ENCODE measurements at regions not wholly inside any gene's neighbourhood (a gene's known extent, or its start where the extent isn't known, plus 50 kb on each side); places are given as distances from the start of the nearest gene placed in this dataset.

GRCh38 chr22:47678048-47678447 lies 915.6 kb downstream of the TBC1D22A start:
- H3K4me3 ChIP-seq (ENCODE audit: low read depth, low read length) = no peak overlapping the region
- TF ChIP-seq CTCF (IDR thresholded peaks at IDR 0.05; ENCODE audit: low read depth, low read length) = no peak
- TF ChIP-seq MYC (IDR thresholded peaks at IDR 0.05; ENCODE audit: low read depth, low read length) = no peak
- no peak for TF ChIP-seq POLR2A (IDR thresholded peaks at IDR 0.05; ENCODE audit: extremely low read depth, insufficient read length)
- TF ChIP-seq MAX (IDR thresholded peaks at IDR 0.05; ENCODE audit: low read depth, low read length) = no peak
- DNase-seq (ENCODE audit: low read depth) = no peak

- no peak overlapping the region for H3K4me3 ChIP-seq (ENCODE audit: low read depth, low read length)
- no peak for TF ChIP-seq POLR2A (IDR thresholded peaks at IDR 0.05; ENCODE audit: extremely low read depth, insufficient read length)
- TF ChIP-seq MYC (IDR thresholded peaks at IDR 0.05; ENCODE audit: low read depth, low read length) = no peak
- TF ChIP-seq MAX (IDR thresholded peaks at IDR 0.05; ENCODE audit: low read depth, low read length) = no peak
- no peak for TF ChIP-seq CTCF (IDR thresholded peaks at IDR 0.05; ENCODE audit: low read depth, low read length)
Measured at GRCh38 chr22:47676685-47677084, 914.2 kb downstream of the TBC1D22A start.

GRCh38 chr22:47674600-47674999 lies 912.1 kb downstream of the TBC1D22A start:
- no peak overlapping the region for H3K4me3 ChIP-seq (ENCODE audit: low read depth, low read length)
- TF ChIP-seq MAX (IDR thresholded peaks at IDR 0.05; ENCODE audit: low read depth, low read length) (no peak), POLR2A (IDR thresholded peaks at IDR 0.05; ENCODE audit: extremely low read depth, insufficient read length) (no peak), MYC (IDR thresholded peaks at IDR 0.05; ENCODE audit: low read depth, low read length) (no peak), CTCF (IDR thresholded peaks at IDR 0.05; ENCODE audit: low read depth, low read length) (no peak)
- DNase-seq (ENCODE audit: low read depth) = no peak

More at GRCh38 chr22:47676685-47677084, 914.2 kb downstream of the TBC1D22A start:
- no peak for DNase-seq (ENCODE audit: low read depth)

GRCh38 chr22:47673557-47673956 lies 911.1 kb downstream of the TBC1D22A start:
- no peak for DNase-seq (ENCODE audit: low read depth)
- H3K4me3 ChIP-seq (ENCODE audit: low read depth, low read length) = no peak overlapping the region
- TF ChIP-seq POLR2A (IDR thresholded peaks at IDR 0.05; ENCODE audit: extremely low read depth, insufficient read length) (no peak), CTCF (IDR thresholded peaks at IDR 0.05; ENCODE audit: low read depth, low read length) (no peak), MAX (IDR thresholded peaks at IDR 0.05; ENCODE audit: low read depth, low read length) (no peak), MYC (IDR thresholded peaks at IDR 0.05; ENCODE audit: low read depth, low read length) (no peak)

GRCh38 chr22:47672526-47672925 lies 910.1 kb downstream of the TBC1D22A start:
- H3K4me3 ChIP-seq (ENCODE audit: low read depth, low read length) = no peak overlapping the region
- DNase-seq (ENCODE audit: low read depth) = no peak
- TF ChIP-seq CTCF (IDR thresholded peaks at IDR 0.05; ENCODE audit: low read depth, low read length) (no peak), POLR2A (IDR thresholded peaks at IDR 0.05; ENCODE audit: extremely low read depth, insufficient read length) (no peak)

- H3K4me3 ChIP-seq (ENCODE audit: low read depth, low read length) = no peak overlapping the region
- DNase-seq (ENCODE audit: low read depth) = no peak
Measured at GRCh38 chr22:47665151-47665550, 902.7 kb downstream of the TBC1D22A start.

More at GRCh38 chr22:47665151-47665550, 902.7 kb downstream of the TBC1D22A start:
- TF ChIP-seq CTCF (IDR thresholded peaks at IDR 0.05; ENCODE audit: low read depth, low read length) = no peak
- no peak for TF ChIP-seq MAX (IDR thresholded peaks at IDR 0.05; ENCODE audit: low read depth, low read length)
- TF ChIP-seq POLR2A (IDR thresholded peaks at IDR 0.05; ENCODE audit: extremely low read depth, insufficient read length) = no peak
- TF ChIP-seq MYC (IDR thresholded peaks at IDR 0.05; ENCODE audit: low read depth, low read length) = no peak

Measured in NB4 (cell line).